CD8-positive, alpha-beta memory T cell (primary cell): ENCODE measurements at regions not wholly inside any gene's neighbourhood (a gene's known extent, or its start where the extent isn't known, plus 50 kb on each side); places are given as distances from the start of the nearest gene placed in this dataset.

Experiments used
- CTCF ChIA-PET: fragments of 350-600 bp; sonication (Branson Sonifier 250); formaldehyde crosslinking; loops from one replicate; lab custom pipeline; 2021; ENCODE audit warnings: antibody characterized with exemption; lab: Charles Lee
- POLR2A ChIA-PET: fragments of 350-600 bp; sonication (Branson Sonifier 250); formaldehyde crosslinking; loops from one replicate; lab custom pipeline; 2021; ENCODE audit warnings: antibody characterized with exemption; lab: Charles Lee
- DNase-seq, 5 donors: peaks; one replicate each; pipeline versions ENCODE4 v3.0.0 to v3.0.0-alpha.2; 2020 to 2022; ENCODE audit warnings: mixed read lengths in 1 of 5
- H3K27ac ChIP-seq: one replicate; pipeline ENCODE4 v1.7.0; 2013; ENCODE audit warnings: low read depth, mild to moderate bottlenecking, low read length, moderate library complexity
- H3K27me3 ChIP-seq: 2 replicates; pipeline ENCODE4 v1.7.0; 2013; ENCODE audit warnings: low read length, mild to moderate bottlenecking; ENCODE audit not compliant: insufficient read depth, poor library complexity, severe bottlenecking
- H3K36me3 ChIP-seq: 2 replicates; pipeline ENCODE4 v1.7.0; 2013; ENCODE audit warnings: mild to moderate bottlenecking, low read length, moderate library complexity; ENCODE audit not compliant: insufficient read depth
- H3K4me1 ChIP-seq: 2 replicates; pipeline ENCODE4 v1.7.0; 2013; ENCODE audit warnings: mild to moderate bottlenecking, low read length, moderate library complexity; ENCODE audit not compliant: insufficient read depth
- H3K4me3 ChIP-seq: 2 replicates; pipeline ENCODE4 v1.7.0; 2013; ENCODE audit warnings: mild to moderate bottlenecking, low read length
- H3K9me3 ChIP-seq: 2 replicates; pipeline ENCODE4 v1.7.0; 2013; ENCODE audit warnings: mild to moderate bottlenecking, low read length
- H3K27ac Mint-ChIP-seq, 8 donors: one replicate each; pipeline ENCODE4 v1.8.0; 2020 to 2021; ENCODE audit warnings: mixed read lengths in 8 of 8, mild to moderate bottlenecking in 6 of 8, inconsistent platforms in 3 of 8, moderate library complexity in 3 of 8
- H3K27me3 Mint-ChIP-seq, 2 donors: one replicate each; pipeline ENCODE4 v1.8.0; 2020 to 2021; ENCODE audit warnings: mixed read lengths in 2 of 2, mild to moderate bottlenecking in 1 of 2, moderate library complexity in 1 of 2
- H3K36me3 Mint-ChIP-seq, 3 donors: one replicate each; pipeline ENCODE4 v1.8.0; 2020 to 2021; ENCODE audit warnings: mixed read lengths in 3 of 3, inconsistent platforms in 1 of 3, mild to moderate bottlenecking in 1 of 3
- H3K4me1 Mint-ChIP-seq, 3 donors: one replicate each; pipeline ENCODE4 v1.8.0; 2020 to 2021; ENCODE audit warnings: mixed read lengths in 3 of 3, inconsistent platforms in 1 of 3, mild to moderate bottlenecking in 1 of 3
- H3K4me3 Mint-ChIP-seq, 7 donors: one replicate each; pipeline ENCODE4 v1.8.0; 2020 to 2021; ENCODE audit warnings: mixed read lengths in 7 of 7, mild to moderate bottlenecking in 6 of 7, moderate library complexity in 4 of 7, inconsistent platforms in 2 of 7
- H3K9me3 Mint-ChIP-seq, 5 donors: one replicate each; pipeline ENCODE4 v1.8.0; 2020 to 2022; ENCODE audit warnings: mixed read lengths in 5 of 5, mild to moderate bottlenecking in 3 of 5, moderate library complexity in 2 of 5, inconsistent platforms in 1 of 5

DNA sequence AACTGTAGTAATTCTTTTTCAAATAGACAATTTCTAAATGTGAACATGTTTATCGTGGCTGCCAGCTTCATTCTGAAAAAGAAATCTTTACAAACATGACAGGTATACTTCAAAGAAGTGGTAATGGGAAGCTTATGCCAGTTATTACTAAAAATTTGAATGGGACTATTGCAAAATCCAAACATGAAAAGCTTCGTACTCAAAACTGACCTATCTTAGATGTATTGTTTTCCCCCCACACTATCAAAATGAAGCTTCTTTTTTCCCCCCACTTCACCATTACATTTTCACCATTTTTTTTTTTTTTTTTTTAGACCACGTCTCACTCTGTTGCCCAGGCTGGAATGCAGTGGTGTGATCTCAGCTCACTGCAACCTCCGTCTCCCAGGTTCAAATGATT, 50.4 kb upstream of the SERTAD2 start:
- ChIA-PET CTCF (interaction anchor here (0.7 to 1.3 kb wide), 5 partner anchors 8 to 58 kb away, joined by 3 to 4 read pairs (median 3); no protein-coding TSS in a partner anchor), POLR2A (interaction anchor here (1.0 kb wide), 1 partner anchor 24 kb away, joined by 3 read pairs; no protein-coding TSS in a partner anchor)
- Mint-ChIP-seq H3K36me3 (peaks cover 0 to 4% (median 4%) of the 10 kb centered on the region in 3 donors), H3K4me1 (peaks cover 12 to 20% (median 16%) of the 10 kb centered on the region in 3 donors), H3K4me3 (no peak overlapping the region), H3K27ac (no peak overlapping the region), H3K9me3 (peaks cover 0 to 2% (median 0%) of the 10 kb centered on the region in 5 donors), H3K27me3 (no peaks in the 10 kb centered on the region)
- Histone ChIP-seq H3K27ac (no peak overlapping the region), H3K27me3 (no peaks in the 10 kb centered on the region), H3K4me3 (no peak overlapping the region), H3K36me3 (no peaks in the 10 kb centered on the region), H3K9me3 (no peaks in the 10 kb centered on the region), H3K4me1 (no peaks in the 10 kb centered on the region)
- no peak for DNase-seq

- Mint-ChIP-seq H3K4me1 (peaks cover 5 to 11% (median 8%) of the 10 kb centered on the region in 3 donors), H3K36me3 (peaks cover 0 to 4% (median 4%) of the 10 kb centered on the region in 3 donors), H3K27ac (no peak overlapping the region), H3K9me3 (peaks cover 0 to 2% (median 0%) of the 10 kb centered on the region in 5 donors), H3K4me3 (no peak overlapping the region), H3K27me3 (no peaks in the 10 kb centered on the region)
- ChIA-PET POLR2A (interaction anchor here (1.0 kb wide), 1 partner anchor 23 kb away, joined by 3 read pairs; no protein-coding TSS in a partner anchor), CTCF (no interaction called here)
- Histone ChIP-seq H3K9me3 (no peaks in the 10 kb centered on the region), H3K27me3 (no peaks in the 10 kb centered on the region), H3K27ac (no peak overlapping the region), H3K4me1 (no peaks in the 10 kb centered on the region), H3K36me3 (no peaks in the 10 kb centered on the region), H3K4me3 (no peak overlapping the region)
- no peak for DNase-seq
Measured at GRCh38 chr2:64704996-64705395, 51.3 kb upstream of the SERTAD2 start.

DNA sequence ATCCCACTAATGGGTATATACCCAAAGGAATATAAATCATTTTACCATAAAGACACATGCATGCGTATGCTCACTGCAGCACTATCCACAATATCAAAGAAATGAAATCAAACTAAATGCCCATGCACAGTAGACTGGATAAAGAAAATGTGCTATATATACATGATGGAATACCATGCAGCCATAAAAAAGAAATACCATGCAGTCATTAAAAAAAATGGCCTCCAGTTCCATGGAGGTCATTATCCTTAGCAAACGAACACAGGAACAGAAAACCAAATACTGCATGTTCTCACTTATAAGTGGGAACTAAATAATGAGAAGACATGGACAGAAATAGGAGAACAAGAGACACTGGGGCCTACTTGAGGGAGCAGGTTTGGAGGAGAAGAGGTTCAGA, 53.6 kb upstream of the SERTAD2 start:
- Mint-ChIP-seq H3K4me3 (no peak overlapping the region), H3K27me3 (no peaks in the 10 kb centered on the region), H3K27ac (no peak overlapping the region), H3K36me3 (peaks cover 0 to 4% (median 1%) of the 10 kb centered on the region in 3 donors), H3K9me3 (peaks cover 0 to 2% (median 0%) of the 10 kb centered on the region in 5 donors), H3K4me1 (peaks cover 8 to 17% (median 10%) of the 10 kb centered on the region in 3 donors)
- Histone ChIP-seq H3K4me1 (peaks cover 12% of the 10 kb centered on the region), H3K9me3 (no peaks in the 10 kb centered on the region), H3K27ac (no peak overlapping the region), H3K4me3 (no peak overlapping the region), H3K36me3 (no peaks in the 10 kb centered on the region), H3K27me3 (no peaks in the 10 kb centered on the region)
- ChIA-PET CTCF (no interaction called here), POLR2A (no interaction called here)
- no peak for DNase-seq

GRCh38 chr2:64708829-64709228, 55.1 kb upstream of the SERTAD2 start:
- H3K4me3 ChIP-seq: no peak overlapping the region
- H3K36me3 ChIP-seq: no peaks in the 10 kb centered on the region
- H3K27me3 ChIP-seq: no peaks in the 10 kb centered on the region
- H3K9me3 ChIP-seq: no peaks in the 10 kb centered on the region
- Mint-ChIP-seq H3K4me3 (no peak overlapping the region), H3K36me3 (peaks cover 0 to 4% (median 1%) of the 10 kb centered on the region in 3 donors), H3K27me3 (no peaks in the 10 kb centered on the region), H3K27ac (no peak overlapping the region), H3K9me3 (peaks cover 0 to 2% (median 0%) of the 10 kb centered on the region in 5 donors), H3K4me1 (peaks cover 10 to 20% (median 10%) of the 10 kb centered on the region in 3 donors)
- DNase-seq: no peak
- ChIA-PET POLR2A (interaction anchor here (0.6 kb wide), 1 partner anchor 11 kb away, joined by 3 read pairs; no protein-coding TSS in a partner anchor), CTCF (no interaction called here)
- peaks cover 12% of the 10 kb centered on the region for H3K4me1 ChIP-seq
- H3K27ac ChIP-seq: no peak overlapping the region

- peak in 2 of 5 donors; percentile 6 to 21 for DNase-seq
- H3K4me3 Mint-ChIP-seq: peak overlapping the region in 4 of 7 donors; percentile 12 to 48 (median 14)
- Histone ChIP-seq H3K36me3 (no peaks in the 10 kb centered on the region), H3K27me3 (no peaks in the 10 kb centered on the region), H3K9me3 (no peaks in the 10 kb centered on the region), H3K4me1 (peaks cover 12% of the 10 kb centered on the region), H3K4me3 (no peak overlapping the region), H3K27ac (no peak overlapping the region)
- peaks cover 0 to 4% (median 0%) of the 10 kb centered on the region in 3 donors for H3K36me3 Mint-ChIP-seq
- POLR2A ChIA-PET: no interaction called here
- peaks cover 0 to 2% (median 0%) of the 10 kb centered on the region in 5 donors for H3K9me3 Mint-ChIP-seq
- peaks cover 10 to 20% (median 10%) of the 10 kb centered on the region in 3 donors for H3K4me1 Mint-ChIP-seq
- H3K27ac Mint-ChIP-seq: peak overlapping the region in 2 of 8 donors; percentile 35 to 53
- H3K27me3 Mint-ChIP-seq: no peaks in the 10 kb centered on the region
- CTCF ChIA-PET: interaction anchor here (1.5 to 1.7 kb wide), 2 partner anchors 17 to 47 kb away, joined by 3 to 5 read pairs; no protein-coding TSS in a partner anchor
Measured at GRCh38 chr2:64711252-64711800, 57.6 kb upstream of the SERTAD2 start.

GRCh38 chr2:64713686-64714085, 60.0 kb upstream of the SERTAD2 start:
- Mint-ChIP-seq H3K4me3 (no peak overlapping the region), H3K36me3 (no peaks in the 10 kb centered on the region), H3K27ac (no peak overlapping the region), H3K9me3 (no peaks in the 10 kb centered on the region), H3K27me3 (no peaks in the 10 kb centered on the region), H3K4me1 (peaks cover 10 to 23% (median 10%) of the 10 kb centered on the region in 3 donors)
- no peak for DNase-seq
- no peak overlapping the region for H3K27ac ChIP-seq
- ChIA-PET POLR2A (no interaction called here), CTCF (interaction anchor here (0.9 to 1.5 kb wide), 3 partner anchors 8 to 67 kb away, joined by 3 to 4 read pairs (median 3); no protein-coding TSS in a partner anchor)
- no peak overlapping the region for H3K4me3 ChIP-seq
- H3K9me3 ChIP-seq: no peaks in the 10 kb centered on the region
- H3K27me3 ChIP-seq: no peaks in the 10 kb centered on the region
- H3K4me1 ChIP-seq: peaks cover 12% of the 10 kb centered on the region
- no peaks in the 10 kb centered on the region for H3K36me3 ChIP-seq

GRCh38 chr2:64716569-64716968, 62.9 kb upstream of the SERTAD2 start:
- Histone ChIP-seq H3K4me3 (no peak overlapping the region), H3K36me3 (no peaks in the 10 kb centered on the region), H3K27ac (no peak overlapping the region), H3K9me3 (no peaks in the 10 kb centered on the region), H3K27me3 (no peaks in the 10 kb centered on the region), H3K4me1 (peaks cover 2% of the 10 kb centered on the region)
- Mint-ChIP-seq H3K27me3 (no peaks in the 10 kb centered on the region), H3K4me3 (no peak overlapping the region), H3K9me3 (no peaks in the 10 kb centered on the region), H3K4me1 (peaks cover 0 to 12% (median 3%) of the 10 kb centered on the region in 3 donors), H3K27ac (no peak overlapping the region), H3K36me3 (no peaks in the 10 kb centered on the region)
- DNase-seq: no peak
- CTCF ChIA-PET: interaction anchor here (1.1 kb wide), 1 partner anchor 11 kb away, joined by 3 read pairs; no protein-coding TSS in a partner anchor
- POLR2A ChIA-PET: interaction anchor here (1.2 kb wide), 1 partner anchor 63 kb away, joined by 4 read pairs; the partner anchor contains the start of gene SERTAD2
